Lower leg skin (tissue), 3 donors: ENCODE measurements at regions not wholly inside any gene's neighbourhood (a gene's known extent, or its start where the extent isn't known, plus 50 kb on each side); places are given as distances from the start of the nearest gene placed in this dataset.

Experiments
- CTCF ChIP-seq, 3 donors: fragments of 450-650 bp; IDR thresholded peaks; one replicate each; pipeline ENCODE4 v1.5.1; 2016; ENCODE audit warnings: antibody characterized with exemption in 3 of 3, mild to moderate bottlenecking in 3 of 3, moderate library complexity in 2 of 3
- POLR2A ChIP-seq, 2 donors: fragments of 450-650 bp; IDR thresholded peaks; one replicate each; pipeline ENCODE4 v1.6.1; 2016 to 2017; ENCODE audit warnings: antibody characterized with exemption in 2 of 2, mild to moderate bottlenecking in 1 of 2, moderate library complexity in 1 of 2

GRCh38 chr2:16746329-16746728, 80.7 kb upstream of the CYRIA start:
- no peak for TF ChIP-seq POLR2A (IDR thresholded peaks at IDR 0.05)
- TF ChIP-seq CTCF (IDR thresholded peaks at IDR 0.05): no peak
